Activated CD4-positive, alpha-beta T cell treated with anti-CD3 and anti-CD28 coated beads for 36 hours (primary cell): ENCODE measurements at regions not wholly inside any gene's neighbourhood (a gene's known extent, or its start where the extent isn't known, plus 50 kb on each side); places are given as distances from the start of the nearest gene placed in this dataset.

Experiments
- ATAC-seq: fragments of 200-7000 bp; cut with Tn5 transposase; one replicate; pipeline ENCODE4 v1.10.0; 2021; ENCODE audit warnings: mild to moderate bottlenecking, moderate library complexity
- CTCF ChIA-PET: fragments of 350-600 bp; sonication (Branson Sonifier 250); formaldehyde crosslinking; loops from one replicate; lab custom pipeline; 2021; ENCODE audit warnings: antibody characterized with exemption; lab: Charles Lee
- POLR2A ChIA-PET: fragments of 350-600 bp; sonication (Branson Sonifier 250); formaldehyde crosslinking; loops from one replicate; lab custom pipeline; 2021; ENCODE audit warnings: antibody characterized with exemption, inconsistent platforms; lab: Charles Lee
- DNase-seq: peaks from one replicate; pipeline ENCODE4 v3.0.0-alpha.2; 2020
- H3K27ac Mint-ChIP-seq: one replicate; pipeline ENCODE4 v1.8.0; 2021; ENCODE audit warnings: mixed read lengths
- H3K27me3 Mint-ChIP-seq: one replicate; pipeline ENCODE4 v1.8.0; 2021; ENCODE audit warnings: mixed read lengths
- H3K36me3 Mint-ChIP-seq: one replicate; pipeline ENCODE4 v1.8.0; 2021; ENCODE audit warnings: low read depth, mixed read lengths
- H3K4me1 Mint-ChIP-seq: one replicate; pipeline ENCODE4 v1.8.0; 2021; ENCODE audit warnings: mixed read lengths
- H3K4me3 Mint-ChIP-seq: one replicate; pipeline ENCODE4 v1.8.0; 2021; ENCODE audit warnings: mild to moderate bottlenecking, moderate library complexity, mixed read lengths
- H3K9me3 Mint-ChIP-seq: one replicate; pipeline ENCODE4 v1.8.0; 2021; ENCODE audit warnings: low read depth, mixed read lengths
- intact Hi-C, 2 experiments: fragments of 100-400 bp; cut with DNase I in 1 of 2; cut with micrococcal nuclease in 1 of 2; formaldehyde crosslinking; loops; one replicate each; pipeline versions ENCODE4 v1.14.2 to v1.15.1; 2022 to 2024; cut with DNase I, micrococcal nuclease

DNA sequence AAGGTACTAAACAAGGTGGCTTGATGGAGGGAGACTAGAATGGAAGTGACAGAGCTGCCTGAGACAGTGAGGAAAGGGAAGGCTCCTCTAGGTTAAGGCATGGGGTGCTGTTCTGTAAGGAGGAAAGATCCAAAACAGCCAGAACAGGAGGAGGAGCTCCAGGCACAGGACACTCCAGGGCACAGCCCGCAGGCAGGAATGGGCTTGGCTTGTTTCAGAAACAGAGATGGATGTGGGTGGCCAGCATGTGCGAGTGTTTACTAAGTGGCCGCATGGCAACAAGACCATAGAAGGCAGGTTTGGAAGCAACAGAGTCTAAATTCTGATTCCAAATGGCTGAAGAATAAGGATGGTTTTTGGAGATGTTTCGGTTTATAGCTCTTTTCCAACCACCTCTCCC lies 889.1 kb downstream of the AACS start:
- Mint-ChIP-seq H3K4me1 (no peaks in the 10 kb centered on the region), H3K4me3 (no peak overlapping the region), H3K36me3 (no peaks in the 10 kb centered on the region), H3K9me3 (peaks cover 11% of the 10 kb centered on the region), H3K27me3 (peaks cover 2% of the 10 kb centered on the region), H3K27ac (no peak overlapping the region)
- ChIA-PET POLR2A (no interaction called here), CTCF (no interaction called here)
- intact Hi-C loops: no loop called here
- ATAC-seq: no peak
- DNase-seq: no peak

DNA sequence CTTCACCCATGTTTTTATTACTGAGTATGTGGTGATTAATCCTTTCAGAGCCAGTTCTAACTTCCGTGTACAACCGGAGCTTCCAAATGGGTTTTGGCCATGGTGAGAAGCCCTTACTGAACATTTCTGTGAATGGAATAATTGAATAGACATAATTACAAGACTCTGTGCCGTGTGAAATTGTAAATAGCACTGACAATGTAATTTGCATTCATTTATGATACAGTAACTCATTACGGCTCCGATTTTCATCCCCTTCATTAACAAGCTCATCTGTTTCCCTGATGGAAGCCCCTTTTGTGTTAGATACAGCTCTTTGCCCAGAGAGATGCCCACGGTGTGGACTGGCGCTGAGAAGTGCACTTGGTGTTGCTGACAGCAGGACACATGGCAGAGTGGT lies 891.0 kb downstream of the AACS start:
- H3K4me3 Mint-ChIP-seq: no peak overlapping the region
- intact Hi-C loops: no loop called here
- H3K4me1 Mint-ChIP-seq: no peaks in the 10 kb centered on the region
- no peak overlapping the region for H3K27ac Mint-ChIP-seq
- ChIA-PET CTCF (no interaction called here), POLR2A (no interaction called here)
- peaks cover 18% of the 10 kb centered on the region for H3K9me3 Mint-ChIP-seq
- H3K27me3 Mint-ChIP-seq: peaks cover 2% of the 10 kb centered on the region
- no peaks in the 10 kb centered on the region for H3K36me3 Mint-ChIP-seq
- DNase-seq (no peak), ATAC-seq (no peak)

DNA sequence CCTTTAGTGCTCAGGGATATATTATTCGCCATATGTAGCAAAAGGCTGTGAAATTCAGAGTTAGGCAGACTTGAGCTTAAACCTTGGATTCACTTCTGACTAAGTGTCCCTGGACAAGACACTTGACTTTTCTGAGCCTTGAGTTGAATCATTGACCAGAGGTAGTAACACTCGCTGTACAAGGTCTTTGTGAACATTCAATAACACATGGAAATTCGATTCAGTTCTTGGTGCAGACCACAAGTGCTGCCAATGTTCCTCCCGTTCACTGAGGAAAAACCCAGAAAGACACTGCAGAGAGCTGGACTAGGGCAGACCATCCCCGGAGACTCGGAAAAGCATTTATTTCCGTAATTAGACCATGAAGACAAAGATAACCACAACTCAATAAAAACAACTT lies 901.4 kb downstream of the AACS start:
- ChIA-PET POLR2A (no interaction called here), CTCF (no interaction called here)
- no peaks in the 10 kb centered on the region for H3K27me3 Mint-ChIP-seq
- H3K4me3 Mint-ChIP-seq: no peak overlapping the region
- no peaks in the 10 kb centered on the region for H3K4me1 Mint-ChIP-seq
- H3K9me3 Mint-ChIP-seq: peaks cover 1% of the 10 kb centered on the region
- ATAC-seq (no peak), DNase-seq (no peak)
- no peaks in the 10 kb centered on the region for H3K36me3 Mint-ChIP-seq
- intact Hi-C loops: no loop called here
- H3K27ac Mint-ChIP-seq: no peak overlapping the region

DNA sequence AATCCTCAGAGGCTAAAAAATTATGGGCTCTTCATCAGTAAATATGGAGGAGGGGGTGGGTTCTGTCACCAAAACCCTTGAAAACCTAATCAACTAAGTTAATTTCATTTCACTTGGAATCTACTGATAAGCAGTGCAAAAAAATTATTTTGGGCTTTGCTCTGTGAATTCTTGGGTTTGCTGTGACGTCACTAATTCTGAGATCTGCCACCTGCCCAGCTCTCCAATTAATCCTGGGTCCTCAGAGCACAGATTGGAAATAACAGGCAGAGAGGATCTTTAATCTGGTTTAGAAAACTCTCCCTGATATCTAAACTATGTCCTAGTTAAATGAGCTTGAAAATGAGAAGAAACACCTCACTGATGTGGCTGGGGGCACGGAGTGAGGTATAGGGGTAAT lies 903.2 kb downstream of the AACS start:
- Mint-ChIP-seq H3K27ac (no peak overlapping the region), H3K36me3 (no peaks in the 10 kb centered on the region), H3K27me3 (no peaks in the 10 kb centered on the region)

DNA sequence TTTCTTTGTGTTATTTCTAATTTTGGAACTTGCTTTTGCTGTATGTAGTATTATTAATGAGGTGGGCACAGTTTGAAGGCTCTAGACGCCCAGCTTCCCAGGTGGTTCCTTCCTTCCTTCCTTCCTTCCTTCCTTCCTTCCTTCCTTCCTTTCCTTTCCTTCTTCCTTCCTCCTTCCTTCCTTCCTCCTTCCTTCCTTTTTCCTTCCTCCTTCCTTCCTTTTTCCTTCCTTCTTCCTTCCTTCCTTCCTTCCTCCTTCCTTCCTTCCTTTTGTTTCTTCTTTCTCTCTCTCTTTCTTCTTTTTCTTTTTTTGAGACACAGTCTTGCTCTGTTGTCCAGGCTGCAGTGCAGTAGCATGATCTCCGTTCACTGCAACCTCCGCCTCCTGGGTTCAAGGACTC lies 906.7 kb downstream of the AACS start:
- POLR2A ChIA-PET: no interaction called here
- intact Hi-C loops: no loop called here

More for the DNA sequence above, 903.2 kb downstream of the AACS start:
- ATAC-seq (no peak), DNase-seq (no peak)
- intact Hi-C loops: no loop called here
- Mint-ChIP-seq H3K9me3 (peaks cover 3% of the 10 kb centered on the region), H3K4me1 (no peaks in the 10 kb centered on the region), H3K4me3 (no peak overlapping the region)
- ChIA-PET POLR2A (no interaction called here), CTCF (no interaction called here)

DNA sequence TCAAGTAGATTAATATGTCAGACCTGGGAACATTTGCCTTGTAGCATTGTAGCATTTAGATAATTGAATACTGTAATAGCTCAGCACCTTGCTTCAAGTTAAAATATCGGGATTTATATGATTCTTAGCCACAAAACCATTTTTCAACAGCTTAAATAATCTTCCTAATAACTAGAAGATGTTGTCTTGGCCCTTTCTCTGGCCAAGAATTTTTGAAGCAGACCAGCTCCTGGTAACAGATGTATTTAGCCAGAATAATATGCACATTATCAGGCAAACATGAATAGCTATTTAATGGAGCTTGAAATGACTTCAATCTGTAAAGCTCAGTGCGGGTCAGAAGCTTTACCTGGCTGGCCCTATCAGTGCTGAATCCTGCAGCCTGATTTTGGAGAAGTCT lies 913.1 kb downstream of the AACS start:
- Mint-ChIP-seq H3K27me3 (peaks cover 8% of the 10 kb centered on the region), H3K27ac (no peak overlapping the region), H3K4me1 (no peaks in the 10 kb centered on the region), H3K4me3 (no peak overlapping the region), H3K9me3 (no peaks in the 10 kb centered on the region), H3K36me3 (no peaks in the 10 kb centered on the region)
- no peak for ATAC-seq
- CTCF ChIA-PET: no interaction called here
- intact Hi-C loops: no loop called here
- no peak for DNase-seq
- POLR2A ChIA-PET: no interaction called here

More for the DNA sequence above, 906.7 kb downstream of the AACS start:
- no peak for DNase-seq
- no peak overlapping the region for H3K4me3 Mint-ChIP-seq
- H3K27me3 Mint-ChIP-seq: no peaks in the 10 kb centered on the region
- no peaks in the 10 kb centered on the region for H3K4me1 Mint-ChIP-seq
- H3K9me3 Mint-ChIP-seq: peaks cover 2% of the 10 kb centered on the region
- no peaks in the 10 kb centered on the region for H3K36me3 Mint-ChIP-seq
- ATAC-seq: no peak
- no peak overlapping the region for H3K27ac Mint-ChIP-seq
- CTCF ChIA-PET: no interaction called here

DNA sequence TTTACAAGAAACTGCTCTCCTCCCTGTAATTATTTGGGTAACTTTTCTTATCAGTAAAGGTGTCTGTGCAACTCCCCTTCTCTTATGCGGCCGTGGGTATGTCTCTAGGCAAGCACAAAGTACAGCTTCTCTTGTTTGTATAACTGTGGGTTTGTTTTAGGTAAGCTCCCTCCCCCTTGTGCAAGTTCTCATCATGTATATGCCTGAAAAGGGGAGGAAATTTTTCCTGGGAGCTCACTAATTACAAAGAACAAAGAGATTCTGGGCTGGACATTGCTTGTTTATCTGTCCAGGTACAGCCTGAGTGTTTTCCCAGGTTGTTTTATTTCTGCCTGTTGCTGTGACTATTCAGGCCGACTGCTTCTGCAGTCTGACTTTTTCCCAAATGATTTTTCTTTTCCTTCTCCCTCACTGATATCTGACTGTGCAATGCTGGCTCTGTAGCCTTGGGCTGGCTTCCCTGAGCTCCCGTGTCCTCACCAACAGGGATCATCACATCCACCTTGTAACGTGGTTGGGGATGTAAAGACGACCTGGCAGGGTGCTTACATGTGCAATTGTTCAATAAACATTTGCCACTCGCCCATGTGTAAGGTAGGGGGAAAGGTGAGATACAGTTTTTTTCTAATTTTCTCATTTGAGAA lies 916.5 kb downstream of the AACS start:
- H3K36me3 Mint-ChIP-seq: no peaks in the 10 kb centered on the region
- ATAC-seq (no peak), DNase-seq (no peak)
- H3K9me3 Mint-ChIP-seq: no peaks in the 10 kb centered on the region
- ChIA-PET POLR2A (no interaction called here), CTCF (no interaction called here)
- intact Hi-C loops: no loop called here
- H3K4me3 Mint-ChIP-seq: no peak overlapping the region
- H3K4me1 Mint-ChIP-seq: peaks cover 4% of the 10 kb centered on the region
- H3K27me3 Mint-ChIP-seq: peaks cover 20% of the 10 kb centered on the region
- H3K27ac Mint-ChIP-seq: no peak overlapping the region

DNA sequence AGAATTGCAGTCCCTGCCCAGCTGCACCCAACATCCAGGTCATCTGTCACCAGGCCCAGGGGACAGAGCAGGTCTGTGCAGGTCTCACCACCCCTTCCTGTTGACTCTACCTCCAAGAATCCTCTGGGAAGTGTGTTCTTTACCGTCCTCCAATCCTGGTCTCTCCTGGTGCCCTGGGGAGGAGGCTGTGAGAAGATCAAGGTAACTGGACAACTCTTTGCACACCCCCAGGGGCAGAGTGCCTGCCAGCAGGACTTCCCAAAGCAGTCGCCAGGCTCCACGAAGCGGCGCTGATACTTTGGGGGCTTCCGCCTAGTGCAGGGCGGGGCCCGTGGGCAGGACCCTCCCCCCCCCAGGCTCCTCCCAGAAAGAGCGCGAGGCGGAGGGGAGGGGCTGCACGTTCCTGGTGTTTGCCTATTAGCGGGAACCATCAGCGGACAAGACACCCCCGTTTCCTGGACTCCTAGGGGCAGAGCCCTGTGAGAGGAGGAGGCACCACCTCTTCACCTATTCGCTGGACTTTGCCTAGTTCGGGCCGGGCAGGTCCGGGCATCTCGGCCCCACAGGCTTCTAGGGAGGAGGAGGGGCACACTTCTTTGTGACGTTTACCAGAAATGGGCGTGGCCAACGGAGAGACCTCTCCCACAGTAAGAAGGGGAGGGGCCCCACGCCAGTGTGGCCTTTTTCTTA lies 918.0 kb downstream of the AACS start:
- peaks cover 4% of the 10 kb centered on the region for H3K4me1 Mint-ChIP-seq
- ATAC-seq (peak; percentile 12), DNase-seq (peak; percentile 20)
- no peak overlapping the region for H3K27ac Mint-ChIP-seq
- no peaks in the 10 kb centered on the region for H3K36me3 Mint-ChIP-seq
- ChIA-PET POLR2A (no interaction called here), CTCF (interaction anchor here (0.5 kb wide), 1 partner anchor 100 kb away, joined by 5 read pairs; no protein-coding TSS in a partner anchor)
- intact Hi-C loops: no loop called here
- H3K9me3 Mint-ChIP-seq: no peaks in the 10 kb centered on the region
- H3K4me3 Mint-ChIP-seq: peak overlapping the region; percentile 32
- H3K27me3 Mint-ChIP-seq: peaks cover 20% of the 10 kb centered on the region

DNA sequence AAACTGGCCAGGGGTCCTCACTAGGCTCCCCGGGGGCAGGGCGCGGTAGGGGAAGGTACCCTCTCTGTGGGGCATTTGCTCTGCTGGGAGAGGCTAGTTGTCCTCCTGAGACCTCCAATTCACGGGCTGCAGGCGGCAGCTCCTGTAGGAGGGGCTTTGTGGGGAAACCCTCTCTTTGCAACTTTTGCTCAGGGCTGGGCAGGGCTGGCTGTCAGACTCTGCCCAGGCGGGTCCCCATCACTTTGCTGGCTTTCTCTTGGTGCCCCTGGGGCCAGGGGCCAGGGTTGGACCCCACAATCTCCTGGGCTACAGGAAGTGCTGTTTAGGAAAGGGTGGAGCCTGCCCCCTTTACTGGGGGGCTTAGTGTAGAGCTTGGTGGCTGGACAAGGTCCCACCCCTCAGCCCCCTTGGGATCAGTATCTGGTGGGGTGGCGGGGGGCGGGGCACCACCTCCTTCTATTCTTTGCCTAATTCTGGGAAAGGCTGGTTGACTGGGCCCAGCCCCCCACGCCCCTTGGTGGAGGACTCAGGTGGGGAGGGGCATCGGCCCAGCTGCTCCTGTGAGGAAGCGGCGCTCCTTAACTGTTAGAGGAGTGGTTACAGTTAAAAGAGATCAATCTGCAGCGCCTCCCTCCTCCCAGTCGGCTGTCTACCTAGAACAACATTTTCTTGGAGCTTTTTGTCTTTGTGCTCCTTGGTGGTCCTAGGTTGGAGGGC lies 918.7 kb downstream of the AACS start:
- H3K4me1 Mint-ChIP-seq: peaks cover 4% of the 10 kb centered on the region
- peaks cover 20% of the 10 kb centered on the region for H3K27me3 Mint-ChIP-seq
- ChIA-PET CTCF (no interaction called here), POLR2A (no interaction called here)
- no peaks in the 10 kb centered on the region for H3K36me3 Mint-ChIP-seq
- DNase-seq (peak; percentile 3), ATAC-seq (no peak)
- intact Hi-C loops: no loop called here
- no peaks in the 10 kb centered on the region for H3K9me3 Mint-ChIP-seq
- H3K4me3 Mint-ChIP-seq: peak overlapping the region; percentile 32
- H3K27ac Mint-ChIP-seq: no peak overlapping the region

DNA sequence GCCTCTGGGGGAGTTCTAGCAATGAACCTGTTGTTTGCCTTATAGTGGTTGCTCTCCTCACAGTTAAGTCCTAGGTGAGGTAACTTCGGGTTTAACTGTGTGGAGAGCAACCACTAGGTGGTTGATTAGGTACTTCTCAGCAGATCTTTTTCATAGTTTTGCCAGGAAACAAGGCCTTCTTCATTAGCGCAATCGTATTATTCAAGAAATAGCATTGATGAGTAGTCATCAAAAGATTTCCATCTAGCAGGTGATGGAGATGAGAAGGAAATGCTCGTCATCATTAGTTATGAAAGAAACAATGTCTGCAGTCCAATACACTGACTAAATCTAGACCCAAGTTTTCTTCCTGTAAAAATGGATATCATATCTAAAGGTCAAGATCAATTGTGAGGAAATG lies 923.3 kb downstream of the AACS start:
- intact Hi-C loops: no loop called here
- POLR2A ChIA-PET: no interaction called here
- no peak overlapping the region for H3K27ac Mint-ChIP-seq
- DNase-seq: no peak
- peaks cover 4% of the 10 kb centered on the region for H3K4me1 Mint-ChIP-seq
- CTCF ChIA-PET: no interaction called here
- H3K9me3 Mint-ChIP-seq: no peaks in the 10 kb centered on the region
- no peaks in the 10 kb centered on the region for H3K36me3 Mint-ChIP-seq
- H3K27me3 Mint-ChIP-seq: peaks cover 12% of the 10 kb centered on the region
- ATAC-seq: no peak
- H3K4me3 Mint-ChIP-seq: no peak overlapping the region

DNA sequence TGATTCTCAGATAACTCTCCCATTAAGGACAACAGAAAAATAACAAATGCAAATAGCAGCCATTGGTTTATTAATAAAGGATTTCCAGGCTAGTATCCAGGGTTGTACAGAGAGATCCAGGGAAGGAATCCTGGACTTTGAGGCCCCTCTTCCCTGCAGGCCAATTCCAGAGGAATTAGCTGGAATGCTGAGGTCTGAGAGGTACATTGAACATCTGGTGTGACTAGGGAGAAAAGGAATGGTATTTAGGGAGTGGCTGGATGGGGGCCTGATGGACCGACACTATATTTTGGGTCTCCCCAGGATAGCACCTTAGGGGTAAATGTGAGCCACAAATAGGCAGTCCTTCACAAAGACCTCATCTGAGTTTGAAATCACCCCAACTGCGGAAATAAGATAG lies 924.5 kb downstream of the AACS start:
- CTCF ChIA-PET: no interaction called here
- Mint-ChIP-seq H3K36me3 (no peaks in the 10 kb centered on the region), H3K27me3 (peaks cover 11% of the 10 kb centered on the region), H3K4me3 (no peak overlapping the region), H3K27ac (no peak overlapping the region), H3K9me3 (no peaks in the 10 kb centered on the region), H3K4me1 (no peaks in the 10 kb centered on the region)
- intact Hi-C loops: no loop called here
- ATAC-seq (no peak), DNase-seq (no peak)
- POLR2A ChIA-PET: no interaction called here

DNA sequence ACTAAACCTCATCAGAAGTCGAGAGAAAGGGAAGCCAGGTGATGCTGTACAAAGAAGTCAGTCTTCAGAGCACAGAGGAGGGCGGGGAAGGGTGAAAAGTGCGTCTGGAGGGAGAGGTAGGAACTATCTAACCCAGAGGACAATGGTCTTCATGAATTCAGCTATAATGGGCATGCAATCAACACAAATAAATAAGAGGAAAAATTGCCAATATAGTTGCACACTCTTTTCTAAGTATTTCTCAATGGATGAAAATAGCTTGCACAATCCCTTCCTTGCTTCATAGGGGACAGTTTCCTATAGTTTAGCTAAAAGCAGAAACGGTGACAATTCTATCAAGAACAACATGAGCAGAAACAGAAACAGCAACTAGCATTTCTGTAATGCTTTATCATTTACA lies 931.2 kb downstream of the AACS start:
- DNase-seq (no peak), ATAC-seq (no peak)
- Mint-ChIP-seq H3K4me3 (no peak overlapping the region), H3K4me1 (no peaks in the 10 kb centered on the region), H3K27ac (no peak overlapping the region), H3K36me3 (no peaks in the 10 kb centered on the region), H3K27me3 (no peaks in the 10 kb centered on the region), H3K9me3 (no peaks in the 10 kb centered on the region)
- intact Hi-C loops: no loop called here
- CTCF ChIA-PET: no interaction called here
- POLR2A ChIA-PET: no interaction called here
